ENCODE measurements at regions not wholly inside any gene's neighbourhood (a gene's known extent, or its start where the extent isn't known, plus 50 kb on each side); places are given as distances from the start of the nearest gene placed in this dataset.
A peak's percentile ranks its signal among the peaks of the same experiment; 100 is the strongest.

- DNase-seq: peak; percentile 55 to 78
These were observed 64.2 kb downstream of the LLPH start for GRCh38 chr12:66066137-66066928.

- DNase-seq: no peak
These were observed 64.9 kb downstream of the LLPH start for GRCh38 chr12:66065641-66066136.

- no peak for DNase-seq
These were observed 65.4 kb downstream of the LLPH start for GRCh38 chr12:66065150-66065549.

- DNase-seq: no peak
These were observed 66.6 kb downstream of the LLPH start for GRCh38 chr12:66063916-66064315.

- no peak for DNase-seq
These were observed 68.3 kb downstream of the LLPH start for GRCh38 chr12:66062290-66062625.

- DNase-seq: no peak
These were observed 68.8 kb downstream of the LLPH start for GRCh38 chr12:66061557-66062289.

- no peak for DNase-seq
These were observed 69.5 kb downstream of the LLPH start for GRCh38 chr12:66061076-66061475.

- no peak for DNase-seq
These were observed 70.2 kb downstream of the LLPH start for GRCh38 chr12:66060163-66060907.

- DNase-seq: no peak
These were observed 70.9 kb downstream of the LLPH start for GRCh38 chr12:66059666-66060065.

- DNase-seq: no peak
These were observed 72.0 kb downstream of the LLPH start for GRCh38 chr12:66058554-66058953.

- DNase-seq: no peak
These were observed 74.7 kb downstream of the LLPH start for GRCh38 chr12:66055837-66056319.

- DNase-seq: no peak
These were observed 77.4 kb downstream of the LLPH start for GRCh38 chr12:66052988-66053615.

GRCh38 chr12:66051361-66051760 is 79.2 kb downstream of the LLPH start:
- DNase-seq: no peak

GRCh38 chr12:66050610-66051009 is 79.9 kb downstream of the LLPH start:
- no peak for DNase-seq

- DNase-seq: no peak
These were observed 80.3 kb downstream of the LLPH start for GRCh38 chr12:66050283-66050576.

GRCh38 chr12:66049538-66050282 is 80.8 kb downstream of the LLPH start:
- DNase-seq: no peak

GRCh38 chr12:66048835-66049537 is 81.6 kb downstream of the LLPH start:
- DNase-seq: no peak

- DNase-seq: no peak
These were observed 82.2 kb downstream of the LLPH start for GRCh38 chr12:66048218-66048834.

GRCh38 chr12:66047411-66048021 is 83.0 kb downstream of the LLPH start:
- no peak for DNase-seq

- no peak for DNase-seq
These were observed 85.0 kb downstream of the LLPH start for GRCh38 chr12:66045506-66045905.

GRCh38 chr12:66044731-66045130 is 85.8 kb downstream of the LLPH start:
- no peak for DNase-seq
